A549 (cell line): ENCODE measurements at regions not wholly inside any gene's neighbourhood (a gene's known extent, or its start where the extent isn't known, plus 50 kb on each side); places are given as distances from the start of the nearest gene placed in this dataset.

ENCODE experiments used
- CEBPB ChIP-seq, 2 experiments: fragments of >200 bp in 1 of 2; sonication (Bioruptor Twin) in 1 of 2; formaldehyde crosslinking in 1 of 2; IDR thresholded peaks; 2 replicates each; pipeline ENCODE4 v1.6.1; 2012 to 2016
- CHD2 ChIP-seq: fragments of 150-350 bp; IDR thresholded peaks from 2 replicates; pipeline ENCODE4 v1.6.1; 2014; ENCODE audit warnings: low read length; ENCODE audit not compliant: partially characterized antibody
- CHD4 ChIP-seq: fragments of 200-600 bp; sonication (generic); IDR thresholded peaks from 2 replicates; pipeline ENCODE4 v1.6.1; 2016; ENCODE audit warnings: antibody characterized with exemption, mild to moderate bottlenecking, borderline replicate concordance
- EP300 ChIP-seq, 2 experiments: fragments of >200 bp; sonication (Bioruptor Twin); formaldehyde crosslinking; IDR thresholded peaks; 2 replicates in 1 of 2; 3 replicates in 1 of 2; pipeline ENCODE4 v1.6.1; 2016 to 2017
- GATA3 ChIP-seq: IDR thresholded peaks from 2 replicates; pipeline ENCODE4 v1.6.1; 2012; ENCODE audit warnings: borderline replicate concordance
- MAZ ChIP-seq: fragments of 150-350 bp; IDR thresholded peaks from 2 replicates; pipeline ENCODE4 v1.6.1; 2014; ENCODE audit warnings: antibody characterized with exemption, low read depth, low read length, borderline replicate concordance
- POLR2A ChIP-seq: IDR thresholded peaks from 2 replicates; pipeline ENCODE4 v1.6.1; 2012; ENCODE audit warnings: mild to moderate bottlenecking, low read length
- RAD21 ChIP-seq, 2 experiments: fragments of >200 bp in 1 of 2; sonication (Bioruptor Twin) in 1 of 2; formaldehyde crosslinking in 1 of 2; IDR thresholded peaks in 1 of 2; conservative IDR thresholded peaks in 1 of 2; 2 replicates in 1 of 2; 3 replicates in 1 of 2; pipeline ENCODE4 v1.6.1; 2012 to 2018; ENCODE audit warnings: inconsistent platforms in 1 of 2
- RCOR1 ChIP-seq: fragments of 150-350 bp; IDR thresholded peaks from 2 replicates; pipeline ENCODE4 v1.6.1; 2014; ENCODE audit warnings: antibody characterized with exemption, low read length, low read depth
- RFX5 ChIP-seq: fragments of 450-650 bp; IDR thresholded peaks from 2 replicates; pipeline ENCODE4 v1.7.1; 2014; ENCODE audit warnings: antibody characterized with exemption, mild to moderate bottlenecking, moderate library complexity
- TF ChIP-seq, protein P1 (sequence below): fragments of 200-600 bp; sonication (generic); IDR thresholded peaks from 2 replicates; pipeline ENCODE4 v1.6.1; 2016; ENCODE audit warnings: antibody characterized with exemption, mild to moderate bottlenecking, moderate library complexity
- TF ChIP-seq, protein P2 (sequence below): fragments of >200 bp; sonication (Bioruptor Twin); formaldehyde crosslinking; IDR thresholded peaks from 3 replicates; pipeline ENCODE4 v1.5.1; 2016
- TF ChIP-seq, protein P3 (sequence below): fragments of >200 bp; sonication (Bioruptor Twin); formaldehyde crosslinking; IDR thresholded peaks from 3 replicates; pipeline ENCODE4 v1.6.1; 2016
- TF ChIP-seq, protein P4 (sequence below): IDR thresholded peaks from 2 replicates; pipeline ENCODE4 v1.6.1; 2012

DNA sequence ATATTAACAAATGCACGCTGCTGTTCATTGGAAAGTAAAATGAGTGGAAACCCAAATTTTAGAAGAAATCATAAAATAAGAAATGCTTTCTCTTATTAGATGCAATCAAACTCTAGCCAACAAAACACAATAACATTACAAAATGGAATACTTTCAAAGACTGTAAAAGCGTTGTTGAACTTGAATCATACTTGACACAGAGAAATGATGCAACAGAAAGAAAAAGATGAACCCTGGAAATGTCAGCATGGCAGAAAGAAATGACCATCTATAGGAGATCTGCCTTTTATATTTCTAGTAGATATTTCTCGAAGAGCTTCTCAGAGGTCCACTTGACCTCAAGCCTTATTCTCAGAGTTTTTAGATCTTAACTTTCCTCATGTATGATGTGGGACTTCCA, 170.6 kb upstream of the MEIS1 start:
- TF ChIP-seq EP300 (IDR thresholded peaks at IDR 0.05), result no peak
- TF ChIP-seq, protein P1, sequence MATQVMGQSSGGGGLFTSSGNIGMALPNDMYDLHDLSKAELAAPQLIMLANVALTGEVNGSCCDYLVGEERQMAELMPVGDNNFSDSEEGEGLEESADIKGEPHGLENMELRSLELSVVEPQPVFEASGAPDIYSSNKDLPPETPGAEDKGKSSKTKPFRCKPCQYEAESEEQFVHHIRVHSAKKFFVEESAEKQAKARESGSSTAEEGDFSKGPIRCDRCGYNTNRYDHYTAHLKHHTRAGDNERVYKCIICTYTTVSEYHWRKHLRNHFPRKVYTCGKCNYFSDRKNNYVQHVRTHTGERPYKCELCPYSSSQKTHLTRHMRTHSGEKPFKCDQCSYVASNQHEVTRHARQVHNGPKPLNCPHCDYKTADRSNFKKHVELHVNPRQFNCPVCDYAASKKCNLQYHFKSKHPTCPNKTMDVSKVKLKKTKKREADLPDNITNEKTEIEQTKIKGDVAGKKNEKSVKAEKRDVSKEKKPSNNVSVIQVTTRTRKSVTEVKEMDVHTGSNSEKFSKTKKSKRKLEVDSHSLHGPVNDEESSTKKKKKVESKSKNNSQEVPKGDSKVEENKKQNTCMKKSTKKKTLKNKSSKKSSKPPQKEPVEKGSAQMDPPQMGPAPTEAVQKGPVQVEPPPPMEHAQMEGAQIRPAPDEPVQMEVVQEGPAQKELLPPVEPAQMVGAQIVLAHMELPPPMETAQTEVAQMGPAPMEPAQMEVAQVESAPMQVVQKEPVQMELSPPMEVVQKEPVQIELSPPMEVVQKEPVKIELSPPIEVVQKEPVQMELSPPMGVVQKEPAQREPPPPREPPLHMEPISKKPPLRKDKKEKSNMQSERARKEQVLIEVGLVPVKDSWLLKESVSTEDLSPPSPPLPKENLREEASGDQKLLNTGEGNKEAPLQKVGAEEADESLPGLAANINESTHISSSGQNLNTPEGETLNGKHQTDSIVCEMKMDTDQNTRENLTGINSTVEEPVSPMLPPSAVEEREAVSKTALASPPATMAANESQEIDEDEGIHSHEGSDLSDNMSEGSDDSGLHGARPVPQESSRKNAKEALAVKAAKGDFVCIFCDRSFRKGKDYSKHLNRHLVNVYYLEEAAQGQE, result no peak
- TF ChIP-seq, protein P2, sequence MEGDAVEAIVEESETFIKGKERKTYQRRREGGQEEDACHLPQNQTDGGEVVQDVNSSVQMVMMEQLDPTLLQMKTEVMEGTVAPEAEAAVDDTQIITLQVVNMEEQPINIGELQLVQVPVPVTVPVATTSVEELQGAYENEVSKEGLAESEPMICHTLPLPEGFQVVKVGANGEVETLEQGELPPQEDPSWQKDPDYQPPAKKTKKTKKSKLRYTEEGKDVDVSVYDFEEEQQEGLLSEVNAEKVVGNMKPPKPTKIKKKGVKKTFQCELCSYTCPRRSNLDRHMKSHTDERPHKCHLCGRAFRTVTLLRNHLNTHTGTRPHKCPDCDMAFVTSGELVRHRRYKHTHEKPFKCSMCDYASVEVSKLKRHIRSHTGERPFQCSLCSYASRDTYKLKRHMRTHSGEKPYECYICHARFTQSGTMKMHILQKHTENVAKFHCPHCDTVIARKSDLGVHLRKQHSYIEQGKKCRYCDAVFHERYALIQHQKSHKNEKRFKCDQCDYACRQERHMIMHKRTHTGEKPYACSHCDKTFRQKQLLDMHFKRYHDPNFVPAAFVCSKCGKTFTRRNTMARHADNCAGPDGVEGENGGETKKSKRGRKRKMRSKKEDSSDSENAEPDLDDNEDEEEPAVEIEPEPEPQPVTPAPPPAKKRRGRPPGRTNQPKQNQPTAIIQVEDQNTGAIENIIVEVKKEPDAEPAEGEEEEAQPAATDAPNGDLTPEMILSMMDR, result no peak
- TF ChIP-seq RFX5, result no peak
- no peak for TF ChIP-seq CHD2
- TF ChIP-seq POLR2A, result no peak
- TF ChIP-seq MAZ, result no peak
- TF ChIP-seq CEBPB (IDR thresholded peaks at IDR 0.05), result no peak
- TF ChIP-seq, protein P3, sequence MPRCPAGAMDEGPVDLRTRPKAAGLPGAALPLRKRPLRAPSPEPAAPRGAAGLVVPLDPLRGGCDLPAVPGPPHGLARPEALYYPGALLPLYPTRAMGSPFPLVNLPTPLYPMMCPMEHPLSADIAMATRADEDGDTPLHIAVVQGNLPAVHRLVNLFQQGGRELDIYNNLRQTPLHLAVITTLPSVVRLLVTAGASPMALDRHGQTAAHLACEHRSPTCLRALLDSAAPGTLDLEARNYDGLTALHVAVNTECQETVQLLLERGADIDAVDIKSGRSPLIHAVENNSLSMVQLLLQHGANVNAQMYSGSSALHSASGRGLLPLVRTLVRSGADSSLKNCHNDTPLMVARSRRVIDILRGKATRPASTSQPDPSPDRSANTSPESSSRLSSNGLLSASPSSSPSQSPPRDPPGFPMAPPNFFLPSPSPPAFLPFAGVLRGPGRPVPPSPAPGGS, result no peak
- no peak for TF ChIP-seq GATA3
- TF ChIP-seq RCOR1, result no peak
- TF ChIP-seq, protein P4, sequence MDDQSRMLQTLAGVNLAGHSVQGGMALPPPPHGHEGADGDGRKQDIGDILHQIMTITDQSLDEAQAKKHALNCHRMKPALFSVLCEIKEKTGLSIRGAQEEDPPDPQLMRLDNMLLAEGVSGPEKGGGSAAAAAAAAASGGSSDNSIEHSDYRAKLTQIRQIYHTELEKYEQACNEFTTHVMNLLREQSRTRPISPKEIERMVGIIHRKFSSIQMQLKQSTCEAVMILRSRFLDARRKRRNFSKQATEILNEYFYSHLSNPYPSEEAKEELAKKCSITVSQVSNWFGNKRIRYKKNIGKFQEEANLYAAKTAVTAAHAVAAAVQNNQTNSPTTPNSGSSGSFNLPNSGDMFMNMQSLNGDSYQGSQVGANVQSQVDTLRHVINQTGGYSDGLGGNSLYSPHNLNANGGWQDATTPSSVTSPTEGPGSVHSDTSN, result no peak
- no peak for TF ChIP-seq CHD4
- no peak for TF ChIP-seq RAD21 (conservative IDR thresholded peaks at IDR 0.05 in 1 of 2, IDR thresholded peaks at IDR 0.05 in 1 of 2)
